OCI-LY7 (cell line): ENCODE measurements at regions not wholly inside any gene's neighbourhood (a gene's known extent, or its start where the extent isn't known, plus 50 kb on each side); places are given as distances from the start of the nearest gene placed in this dataset.

Experiments
- BruUV-seq: library from RNA; stranded (reverse); fragments of 400-500 nt; replicated peaks from 2 replicates; lab custom pipeline; 2021; lab: Mats Ljungman, UMichigan
- CTCF ChIA-PET: fragments of 300-600 bp; sonication (Branson Sonifier 250); formaldehyde crosslinking; loops from one replicate; lab custom pipeline; 2022; ENCODE audit warnings: antibody characterized with exemption; ENCODE audit not compliant: unreplicated experiment; lab: Charles Lee
- POLR2A ChIA-PET: fragments of 300-600 bp; sonication (Branson Sonifier 250); formaldehyde crosslinking; loops from one replicate; lab custom pipeline; 2022; ENCODE audit warnings: antibody characterized with exemption; lab: Charles Lee
- DNase-seq: peaks from one replicate; pipeline ENCODE4 v3.0.0-alpha.2; 2015; ENCODE audit warnings: low spot score
- H2AFZ ChIP-seq: fragments of 200-600 bp; sonication (generic), shearing (Covaris generic); 2 replicates; pipeline ENCODE4 v1.6.1; 2014; ENCODE audit warnings: mild to moderate bottlenecking, antibody characterized with exemption, low read length, moderate library complexity
- H3K27ac ChIP-seq: fragments of 200-600 bp; sonication (generic); 2 replicates; pipeline ENCODE4 v1.5.1; 2014; ENCODE audit warnings: mixed run types, low read depth, mild to moderate bottlenecking, moderate library complexity, low read length, inconsistent platforms; ENCODE audit not compliant: poor library complexity, severe bottlenecking
- H3K36me3 ChIP-seq: fragments of 200-600 bp; sonication (generic); 2 replicates; pipeline ENCODE4 v1.6.1; 2014; ENCODE audit warnings: mild to moderate bottlenecking, antibody characterized with exemption, low read length, moderate library complexity, mixed read lengths; ENCODE audit not compliant: insufficient read depth
- H3K4me1 ChIP-seq: fragments of 200-600 bp; sonication (generic); 2 replicates; pipeline ENCODE4 v1.5.1; 2014; ENCODE audit warnings: mild to moderate bottlenecking, low read length; ENCODE audit not compliant: insufficient read depth, poor library complexity, severe bottlenecking
- H3K4me2 ChIP-seq: fragments of 200-600 bp; sonication (generic); 2 replicates; pipeline ENCODE4 v1.6.1; 2014; ENCODE audit warnings: mild to moderate bottlenecking, low read length
- H3K4me3 ChIP-seq: fragments of 200-600 bp; sonication (generic); 2 replicates; pipeline ENCODE4 v1.5.1; 2014; ENCODE audit warnings: mild to moderate bottlenecking, low read depth, low read length; ENCODE audit not compliant: poor library complexity, severe bottlenecking
- H3K79me2 ChIP-seq: fragments of 200-600 bp; sonication (generic); 2 replicates; pipeline ENCODE4 v1.6.1; 2016; ENCODE audit warnings: low read depth, mild to moderate bottlenecking, low read length, moderate library complexity, mixed read lengths; ENCODE audit not compliant: insufficient read depth
- H3K9me2 ChIP-seq: fragments of 200-600 bp; sonication (generic); 2 replicates; pipeline ENCODE4 v1.6.1; 2016; ENCODE audit warnings: mild to moderate bottlenecking, low read length, mixed read lengths; ENCODE audit not compliant: insufficient read depth
- H3K9me3 ChIP-seq: fragments of 200-600 bp; sonication (generic); 2 replicates; pipeline ENCODE4 v1.6.1; 2014; ENCODE audit warnings: mild to moderate bottlenecking, mixed run types, low read length, mixed read lengths
- H4K20me1 ChIP-seq: fragments of 200-600 bp; sonication (generic); 2 replicates; pipeline ENCODE4 v1.6.1; 2014; ENCODE audit warnings: mild to moderate bottlenecking, antibody characterized with exemption, low read length, moderate library complexity, mixed read lengths; ENCODE audit not compliant: insufficient read depth
- CTCF ChIP-seq: fragments of 200-600 bp; sonication (generic); conservative IDR thresholded peaks from 2 replicates; pipeline ENCODE4 v1.5.1; 2014; ENCODE audit warnings: mild to moderate bottlenecking, antibody characterized with exemption, low read length, moderate library complexity, mixed read lengths
- EZH2phosphoT487 ChIP-seq: fragments of 200-600 bp; sonication (generic); IDR thresholded peaks from 2 replicates; pipeline ENCODE4 v1.6.1; 2018; ENCODE audit warnings: low read depth, borderline replicate concordance, mild to moderate bottlenecking, mixed run types, antibody characterized with exemption, low read length, moderate library complexity, mixed read lengths
- intact Hi-C: fragments of 100-400 bp; cut with micrococcal nuclease; formaldehyde crosslinking; loops from one replicate; pipeline ENCODE4 v1.10.0; 2022; ENCODE audit not compliant: unreplicated experiment

- Histone ChIP-seq H3K4me3 (peak overlapping the region; percentile 38), H4K20me1 (no peaks in the 10 kb centered on the region), H3K27ac (peak overlapping the region; percentile 1), H3K9me2 (no peaks in the 10 kb centered on the region), H3K36me3 (no peaks in the 10 kb centered on the region), H3K4me2 (peak overlapping the region; percentile 67), H3K4me1 (peaks cover 14% of the 10 kb centered on the region), H2AFZ (peak overlapping the region; percentile 77), H3K9me3 (no peaks in the 10 kb centered on the region), H3K79me2 (no peaks in the 10 kb centered on the region)
- intact Hi-C loops, result loop anchor here (1.0 to 5.0 kb wide), 4 partner anchors 66 to 1579 kb away; no protein-coding TSS in a partner anchor
- ChIA-PET POLR2A (no interaction called here), CTCF (no interaction called here)
- BruUV-seq, result no TSS peak
- peak; percentile 77 for DNase-seq
- TF ChIP-seq EZH2phosphoT487 (no peak), CTCF (peak; percentile 93)
These were observed 79.0 kb downstream of the TLR4 start for GRCh38 chr9:117782931-117783788.

- TF ChIP-seq EZH2phosphoT487 (no peak), CTCF (no peak)
- Histone ChIP-seq H4K20me1 (no peaks in the 10 kb centered on the region), H3K9me3 (no peaks in the 10 kb centered on the region), H3K4me1 (peaks cover 14% of the 10 kb centered on the region), H3K9me2 (no peaks in the 10 kb centered on the region), H3K36me3 (no peaks in the 10 kb centered on the region), H3K4me3 (peak overlapping the region; percentile 38), H3K4me2 (peak overlapping the region; percentile 67), H3K79me2 (no peaks in the 10 kb centered on the region), H3K27ac (peak overlapping the region; percentile 1), H2AFZ (peak overlapping the region; percentile 77)
- no TSS peak for BruUV-seq
- peak; percentile 72 for DNase-seq
- intact Hi-C loops, result loop anchor here (1.0 to 5.0 kb wide), 5 partner anchors 67 to 1578 kb away; no protein-coding TSS in a partner anchor
- POLR2A ChIA-PET, result no interaction called here
- CTCF ChIA-PET, result no interaction called here
These were observed 79.6 kb downstream of the TLR4 start for GRCh38 chr9:117783828-117784227.

- no peak overlapping the region for H2AFZ ChIP-seq
- H3K36me3 ChIP-seq, result no peaks in the 10 kb centered on the region
- H3K4me2 ChIP-seq, result no peak overlapping the region
- no peaks in the 10 kb centered on the region for H3K9me3 ChIP-seq
- TF ChIP-seq CTCF (no peak), EZH2phosphoT487 (no peak)
- ChIA-PET CTCF (no interaction called here), POLR2A (no interaction called here)
- H4K20me1 ChIP-seq, result no peaks in the 10 kb centered on the region
- no peak for DNase-seq
- H3K79me2 ChIP-seq, result no peaks in the 10 kb centered on the region
- no peaks in the 10 kb centered on the region for H3K9me2 ChIP-seq
- H3K27ac ChIP-seq, result no peak overlapping the region
- intact Hi-C loops, result loop anchor here (2.0 to 5.0 kb wide), 3 partner anchors 68 to 1577 kb away; no protein-coding TSS in a partner anchor
- BruUV-seq, result no TSS peak
- no peak overlapping the region for H3K4me3 ChIP-seq
- H3K4me1 ChIP-seq, result peaks cover 14% of the 10 kb centered on the region
These were observed 80.8 kb downstream of the TLR4 start for GRCh38 chr9:117784996-117785395.
